HG02798 (cell line): ENCODE measurements at regions not wholly inside any gene's neighbourhood (a gene's known extent, or its start where the extent isn't known, plus 50 kb on each side); places are given as distances from the start of the nearest gene placed in this dataset.

Experiments
- ATAC-seq: cut with Tn5 transposase; IDR thresholded peaks from one replicate; pipeline ENCODE4 v1.9.1; 2021; ENCODE audit warnings: mild to moderate bottlenecking; ENCODE audit not compliant: unreplicated experiment, poor library complexity

DNA sequence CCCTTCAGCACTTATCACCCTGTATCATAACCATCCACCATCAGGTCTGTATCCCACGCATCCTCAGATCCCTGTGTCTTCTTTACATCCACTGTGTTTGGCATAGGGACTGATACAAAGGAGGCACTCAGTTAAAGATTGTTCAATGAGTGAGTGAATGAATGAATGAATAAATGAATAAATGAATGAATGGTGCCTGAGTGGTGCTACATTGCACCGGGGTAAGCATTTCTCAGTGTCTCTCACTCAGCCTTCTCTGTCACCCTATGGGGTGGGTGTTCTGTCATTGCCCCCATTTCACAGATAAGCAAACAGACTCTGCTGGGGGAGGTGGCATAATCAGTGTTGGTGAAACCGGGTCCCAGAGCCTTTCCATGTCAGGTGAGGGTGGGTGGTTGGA, 56.6 kb upstream of the ID3 start:
- no peak for ATAC-seq

DNA sequence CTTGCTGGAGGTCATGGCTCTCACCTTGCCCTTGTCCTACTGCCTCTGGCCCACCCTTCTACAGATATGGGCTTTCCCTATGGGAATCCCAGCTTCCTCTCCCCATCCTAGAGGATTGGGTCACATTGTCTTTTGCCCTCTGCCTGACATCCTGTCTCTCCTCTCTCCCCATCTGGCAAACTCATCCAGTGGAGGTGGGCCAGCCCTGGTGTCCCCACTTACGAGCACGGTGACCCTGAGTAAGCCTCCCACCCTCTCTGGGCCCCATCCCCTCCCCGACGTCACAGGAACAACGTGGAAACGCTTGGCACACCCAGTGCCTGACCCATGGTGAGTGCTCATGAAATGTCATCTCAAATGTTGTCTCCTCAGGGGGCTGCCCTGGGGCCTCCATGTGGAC, 56.1 kb upstream of the ID3 start:
- no peak for ATAC-seq

DNA sequence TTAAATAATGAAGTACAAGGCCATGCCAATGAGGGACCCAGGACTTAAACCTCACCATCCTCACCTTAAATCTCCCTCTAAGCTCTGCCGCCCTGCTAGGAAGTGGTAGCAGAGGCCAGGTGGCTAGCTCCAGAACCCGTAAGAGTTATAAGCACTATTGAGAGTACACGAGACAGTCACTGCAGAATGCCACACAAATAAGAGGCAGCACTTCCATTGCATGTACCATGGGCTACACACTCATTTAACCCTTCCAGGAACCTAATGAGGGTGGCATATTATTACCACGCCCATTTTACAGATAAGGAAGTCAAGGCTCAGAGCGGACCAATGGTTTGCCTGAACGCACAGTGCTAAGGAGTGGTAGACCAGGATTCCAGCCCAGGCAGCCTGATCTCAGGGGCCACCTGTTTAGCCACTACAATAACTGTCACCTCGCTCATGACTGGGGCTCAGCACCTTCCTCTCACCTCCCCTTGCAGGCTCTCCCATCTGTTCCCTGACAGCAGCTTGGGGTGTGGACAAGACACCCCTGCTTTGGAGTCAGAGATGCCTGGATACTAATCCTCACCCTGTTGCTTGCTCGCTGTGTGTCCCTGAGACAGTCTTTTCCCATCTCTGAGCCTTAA, 54.8 kb upstream of the ID3 start:
- no peak for ATAC-seq

DNA sequence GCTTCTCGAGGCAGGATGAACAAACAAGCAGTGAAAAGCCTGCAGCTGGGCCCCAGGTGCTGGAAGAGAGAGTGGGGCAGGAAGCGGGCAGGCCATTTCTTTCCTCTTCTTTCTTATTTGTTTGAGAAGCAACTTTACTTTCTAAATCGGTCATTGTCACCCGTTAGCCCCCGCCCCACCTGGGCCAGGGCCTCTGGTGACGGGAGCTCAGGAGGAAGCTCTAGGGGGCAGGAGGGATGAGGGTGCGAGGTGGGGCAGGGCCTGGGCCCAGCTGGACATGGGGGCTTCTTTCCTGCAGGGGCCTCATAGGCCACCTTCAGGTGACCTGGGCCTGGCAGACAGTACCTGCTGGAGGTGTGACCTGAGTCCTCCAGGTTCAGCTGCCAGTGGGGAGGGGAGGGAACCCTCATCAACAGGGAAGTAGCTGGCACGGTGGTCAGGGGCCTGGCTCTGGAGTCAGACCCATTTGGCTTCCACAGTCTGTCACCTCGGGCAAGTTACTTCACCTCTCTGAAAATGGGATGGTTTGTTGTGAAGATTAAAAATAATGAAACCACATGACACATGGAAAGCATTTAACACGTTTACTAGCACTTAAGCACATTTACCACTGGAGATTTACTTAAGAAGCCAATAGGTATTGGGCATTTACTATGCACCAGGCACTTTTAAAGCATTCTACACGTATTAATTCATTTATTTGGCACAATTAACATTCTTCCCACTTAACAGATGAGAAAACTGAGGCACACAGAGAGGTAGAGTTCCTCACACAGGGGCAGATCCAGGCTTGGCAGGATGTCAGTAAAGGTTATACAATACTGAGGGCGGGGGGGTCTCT, 54.1 kb upstream of the ID3 start:
- ATAC-seq = no peak

DNA sequence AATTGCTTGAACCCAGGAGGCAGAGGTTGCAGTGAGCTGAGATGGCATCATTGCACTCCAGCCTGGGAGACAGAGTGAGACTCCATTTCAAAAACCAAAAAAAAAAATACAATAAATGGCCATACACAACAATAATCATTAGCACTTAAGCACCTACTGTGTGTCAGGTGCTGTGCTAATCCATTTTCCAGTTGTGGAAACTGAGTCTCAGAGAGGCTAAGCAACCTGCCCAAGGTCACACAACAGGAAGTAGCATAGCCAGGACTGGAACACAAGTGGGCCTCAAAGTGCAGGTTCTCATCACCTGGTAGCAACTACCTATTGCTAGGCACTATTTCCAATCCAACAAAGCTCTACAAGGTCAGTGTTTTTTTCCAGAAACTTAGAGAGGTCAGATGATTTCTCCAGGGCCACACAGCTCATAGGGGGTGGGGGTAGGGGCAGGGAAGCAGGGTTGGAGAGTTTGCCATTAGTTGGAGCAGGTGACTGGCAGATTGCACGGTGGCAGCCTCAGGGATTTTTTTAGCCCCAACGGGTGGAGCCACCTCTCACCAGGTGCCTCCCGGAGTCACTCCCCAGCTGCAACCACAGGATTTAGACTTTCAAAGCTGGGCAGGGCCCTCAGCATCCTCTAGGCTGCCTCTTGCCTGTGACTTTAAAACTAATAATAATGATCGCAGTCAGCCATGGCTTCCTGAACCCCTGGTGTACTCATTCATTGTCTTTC, 52.5 kb upstream of the ID3 start:
- no peak for ATAC-seq

DNA sequence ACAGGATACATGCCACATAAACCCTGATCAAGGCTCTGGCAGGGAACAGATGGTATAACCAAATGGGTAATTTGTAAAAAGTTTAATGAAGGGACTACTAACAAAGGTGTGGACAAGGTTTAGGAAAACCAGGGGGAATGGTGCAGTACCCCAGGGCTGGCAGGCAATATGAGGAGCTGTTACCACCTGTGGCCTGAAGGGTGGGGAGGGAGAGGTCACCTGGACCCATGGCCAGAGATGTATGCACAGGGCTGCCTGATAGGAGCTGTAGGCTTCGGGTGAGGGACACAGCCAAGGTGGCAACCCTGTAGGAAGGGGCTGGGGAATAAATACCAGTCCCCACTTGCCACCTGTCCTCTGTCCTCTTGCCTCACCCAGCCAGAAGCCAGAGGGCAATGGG, 51.4 kb upstream of the ID3 start:
- no peak for ATAC-seq

DNA sequence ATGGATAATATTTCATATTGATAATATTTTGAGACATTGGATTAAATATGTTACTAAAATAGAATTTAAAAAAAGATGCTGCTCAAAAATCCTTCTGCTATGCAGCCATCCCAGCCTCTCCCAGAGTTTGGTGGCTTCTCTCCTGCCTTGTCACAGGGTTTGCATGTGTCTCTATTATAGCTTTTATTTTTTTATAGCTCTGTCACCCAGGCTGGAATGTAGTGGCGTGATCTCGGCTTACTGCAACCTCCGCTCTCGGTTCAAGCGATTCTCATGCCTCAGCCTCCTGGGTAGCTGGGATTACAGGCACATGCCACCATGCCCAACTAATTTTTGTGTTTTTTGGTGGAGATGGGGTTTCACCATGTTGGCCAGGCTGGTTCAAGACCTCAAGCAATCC, 50.7 kb upstream of the ID3 start:
- no peak for ATAC-seq
